GM12865 (cell line): ENCODE measurements at regions not wholly inside any gene's neighbourhood (a gene's known extent, or its start where the extent isn't known, plus 50 kb on each side); places are given as distances from the start of the nearest gene placed in this dataset.

Source experiments
- DNase-seq: peaks from one replicate; pipeline ENCODE4 v3.0.0; 2010; ENCODE audit warnings: low read depth
- H3K4me3 ChIP-seq: 2 replicates; pipeline ENCODE4 v1.5.1; 2011; ENCODE audit warnings: mild to moderate bottlenecking, low read depth, low read length, control low read depth
- CTCF ChIP-seq: IDR thresholded peaks from 2 replicates; pipeline ENCODE4 v1.5.1; 2011; ENCODE audit warnings: low read length, control low read depth, low read depth, inconsistent platforms; ENCODE audit not compliant: insufficient read depth; ENCODE audit errors: missing control alignments

GRCh38 chr1:53378061-53378460 lies 50.2 kb upstream of the LRP8 start:
- no peak for DNase-seq
- H3K4me3 ChIP-seq: no peak overlapping the region
- TF ChIP-seq CTCF: no peak

GRCh38 chr1:53378932-53379661 lies 51.2 kb upstream of the LRP8 start:
- TF ChIP-seq CTCF: no peak
- DNase-seq: no peak
- H3K4me3 ChIP-seq: no peak overlapping the region

GRCh38 chr1:53379662-53380002 lies 51.8 kb upstream of the LRP8 start:
- no peak for DNase-seq

GRCh38 chr1:53380296-53380695 lies 52.4 kb upstream of the LRP8 start:
- no peak for TF ChIP-seq CTCF
- no peak for DNase-seq
- H3K4me3 ChIP-seq: no peak overlapping the region

More at GRCh38 chr1:53379662-53380002, 51.8 kb upstream of the LRP8 start:
- TF ChIP-seq CTCF: no peak
- H3K4me3 ChIP-seq: no peak overlapping the region

GRCh38 chr1:53381790-53382401 lies 54.0 kb upstream of the LRP8 start:
- no peak for TF ChIP-seq CTCF
- H3K4me3 ChIP-seq: no peak overlapping the region
- DNase-seq: no peak

- no peak for DNase-seq
- TF ChIP-seq CTCF: no peak
- no peak overlapping the region for H3K4me3 ChIP-seq
Observed at GRCh38 chr1:53383136-53383870, 55.4 kb upstream of the LRP8 start.
